Vagina (tissue), 2 donors: ENCODE measurements at regions not wholly inside any gene's neighbourhood (a gene's known extent, or its start where the extent isn't known, plus 50 kb on each side); places are given as distances from the start of the nearest gene placed in this dataset.
"Not testable (repeated sequence)": the region's sequence is repeated elsewhere in the genome, so short reads cannot be mapped to it uniquely, and the experiment has no call there.

Experiments used
- DNase-seq, 2 donors: peaks; one replicate each; pipeline ENCODE4 v3.0.0-alpha.2; 2017; ENCODE audit errors: extremely low spot score in 2 of 2
- H3K27ac ChIP-seq: fragments of 200-600 bp; sonication (generic); one replicate; pipeline ENCODE4 v1.5.1; 2019
- H3K27me3 ChIP-seq: fragments of 200-600 bp; sonication (generic); one replicate; pipeline ENCODE4 v1.5.1; 2019
- H3K36me3 ChIP-seq, 2 donors: fragments of 200-600 bp; sonication (generic); one replicate each; pipeline ENCODE4 v1.5.1; 2017 to 2019
- H3K4me1 ChIP-seq: fragments of 200-600 bp; sonication (generic); one replicate; pipeline ENCODE4 v1.5.1; 2019
- H3K4me3 ChIP-seq, 2 donors: fragments of 200-600 bp; sonication (generic); 1 replicate in 1 of 2; 2 replicates in 1 of 2; pipeline ENCODE4 v1.5.1; 2016 to 2019
- H3K9me3 ChIP-seq: fragments of 200-600 bp; sonication (generic); one replicate; pipeline ENCODE4 v1.5.1; 2019
- CTCF ChIP-seq, 3 experiments: fragments of 450-650 bp in 2 of 3; fragments of 200-600 bp in 1 of 3; sonication (generic) in 1 of 3; IDR thresholded peaks; one replicate each; pipeline ENCODE4 v1.5.1; 2017 to 2019; ENCODE audit warnings: antibody characterized with exemption in 3 of 3, mild to moderate bottlenecking in 2 of 3, moderate library complexity in 2 of 3
- POLR2A ChIP-seq, 2 donors: fragments of 450-650 bp; IDR thresholded peaks; one replicate each; pipeline ENCODE4 v1.6.1; 2017; ENCODE audit warnings: antibody characterized with exemption in 2 of 2, mild to moderate bottlenecking in 2 of 2, moderate library complexity in 2 of 2
- POLR2AphosphoS5 ChIP-seq, 2 donors: sonication (generic); formaldehyde crosslinking; IDR thresholded peaks; one replicate each; pipeline ENCODE4 v1.9.0; 2017; ENCODE audit warnings: antibody characterized with exemption in 2 of 2, mild to moderate bottlenecking in 2 of 2, low read depth in 1 of 2; ENCODE audit not compliant: insufficient read depth in 1 of 2
- intact Hi-C: fragments of 100-400 bp; cut with DNase I; formaldehyde crosslinking; loops from one replicate; pipeline ENCODE4 v1.15.1; 2023

- Histone ChIP-seq H3K27me3 (no peaks in the 10 kb centered on the region), H3K36me3 (no peaks in the 10 kb centered on the region), H3K4me3 (no peak overlapping the region), H3K27ac (no peak overlapping the region), H3K4me1 (no peaks in the 10 kb centered on the region), H3K9me3 (no peaks in the 10 kb centered on the region)
- no peak for TF ChIP-seq POLR2AphosphoS5 (IDR thresholded peaks at IDR 0.05; ENCODE audit: insufficient read depth in 1 of 2, low read depth in 1 of 2)
- no peak for TF ChIP-seq CTCF (IDR thresholded peaks at IDR 0.05)
- intact Hi-C loops = loop anchor here (10.0 kb wide), 1 partner anchor 126 kb away; no protein-coding TSS in a partner anchor
- no peak for DNase-seq
These were observed 138.4 kb upstream of the TENT5A start for GRCh38 chr6:81890846-81891245.

- Histone ChIP-seq H3K9me3 (no peaks in the 10 kb centered on the region), H3K4me1 (no peaks in the 10 kb centered on the region), H3K4me3 (no peak overlapping the region), H3K36me3 (no peaks in the 10 kb centered on the region), H3K27ac (no peak overlapping the region), H3K27me3 (no peaks in the 10 kb centered on the region)
- TF ChIP-seq POLR2A (IDR thresholded peaks at IDR 0.05) (no peak), CTCF (IDR thresholded peaks at IDR 0.05) (no peak), POLR2AphosphoS5 (IDR thresholded peaks at IDR 0.05; ENCODE audit: insufficient read depth in 1 of 2, low read depth in 1 of 2) (no peak)
- no peak for DNase-seq
- intact Hi-C loops = loop anchor here (10.0 kb wide), 1 partner anchor 125 kb away; no protein-coding TSS in a partner anchor
These were observed 137.0 kb upstream of the TENT5A start for GRCh38 chr6:81889377-81890053.

- intact Hi-C loops, H3K4me3 ChIP-seq, DNase-seq, H3K36me3 ChIP-seq, H3K27ac ChIP-seq, H3K4me1 ChIP-seq, H3K27me3 ChIP-seq, H3K9me3 ChIP-seq: not testable (repeated sequence)
These were observed 134.4 kb upstream of the TENT5A start for GRCh38 chr6:81886909-81887308.

- Histone ChIP-seq H3K4me3 (no peak overlapping the region), H3K9me3 (no peaks in the 10 kb centered on the region), H3K27me3 (no peaks in the 10 kb centered on the region), H3K27ac (no peak overlapping the region), H3K36me3 (no peaks in the 10 kb centered on the region), H3K4me1 (no peaks in the 10 kb centered on the region)
- DNase-seq = no peak
- intact Hi-C loops = no loop called here
- TF ChIP-seq POLR2AphosphoS5 (IDR thresholded peaks at IDR 0.05; ENCODE audit: insufficient read depth in 1 of 2, low read depth in 1 of 2) = no peak
- TF ChIP-seq CTCF (IDR thresholded peaks at IDR 0.05) = no peak
- TF ChIP-seq POLR2A (IDR thresholded peaks at IDR 0.05) = no peak
These were observed 133.7 kb upstream of the TENT5A start for GRCh38 chr6:81886157-81886556.

GRCh38 chr6:81881660-81882059, 129.2 kb upstream of the TENT5A start:
- Histone ChIP-seq H3K4me1 (no peaks in the 10 kb centered on the region), H3K27ac (no peak overlapping the region), H3K4me3 (no peak overlapping the region), H3K9me3 (no peaks in the 10 kb centered on the region), H3K27me3 (no peaks in the 10 kb centered on the region), H3K36me3 (no peaks in the 10 kb centered on the region)
- TF ChIP-seq POLR2AphosphoS5 (IDR thresholded peaks at IDR 0.05; ENCODE audit: insufficient read depth in 1 of 2, low read depth in 1 of 2) = no peak
- no peak for TF ChIP-seq POLR2A (IDR thresholded peaks at IDR 0.05)
- no peak for TF ChIP-seq CTCF (IDR thresholded peaks at IDR 0.05)
- no peak for DNase-seq
- intact Hi-C loops = no loop called here
